CD4-positive, alpha-beta T cell treated with Interleukin-15 for 4 hours (primary cell): ENCODE measurements at regions not wholly inside any gene's neighbourhood (a gene's known extent, or its start where the extent isn't known, plus 50 kb on each side); places are given as distances from the start of the nearest gene placed in this dataset.
"Not testable (repeated sequence)": the region's sequence is repeated elsewhere in the genome, so short reads cannot be mapped to it uniquely, and the experiment has no call there.

ENCODE experiments used
- DNase-seq: peaks from one replicate; pipeline ENCODE4 v3.0.0-alpha.2; 2020; ENCODE audit warnings: low spot score

DNA sequence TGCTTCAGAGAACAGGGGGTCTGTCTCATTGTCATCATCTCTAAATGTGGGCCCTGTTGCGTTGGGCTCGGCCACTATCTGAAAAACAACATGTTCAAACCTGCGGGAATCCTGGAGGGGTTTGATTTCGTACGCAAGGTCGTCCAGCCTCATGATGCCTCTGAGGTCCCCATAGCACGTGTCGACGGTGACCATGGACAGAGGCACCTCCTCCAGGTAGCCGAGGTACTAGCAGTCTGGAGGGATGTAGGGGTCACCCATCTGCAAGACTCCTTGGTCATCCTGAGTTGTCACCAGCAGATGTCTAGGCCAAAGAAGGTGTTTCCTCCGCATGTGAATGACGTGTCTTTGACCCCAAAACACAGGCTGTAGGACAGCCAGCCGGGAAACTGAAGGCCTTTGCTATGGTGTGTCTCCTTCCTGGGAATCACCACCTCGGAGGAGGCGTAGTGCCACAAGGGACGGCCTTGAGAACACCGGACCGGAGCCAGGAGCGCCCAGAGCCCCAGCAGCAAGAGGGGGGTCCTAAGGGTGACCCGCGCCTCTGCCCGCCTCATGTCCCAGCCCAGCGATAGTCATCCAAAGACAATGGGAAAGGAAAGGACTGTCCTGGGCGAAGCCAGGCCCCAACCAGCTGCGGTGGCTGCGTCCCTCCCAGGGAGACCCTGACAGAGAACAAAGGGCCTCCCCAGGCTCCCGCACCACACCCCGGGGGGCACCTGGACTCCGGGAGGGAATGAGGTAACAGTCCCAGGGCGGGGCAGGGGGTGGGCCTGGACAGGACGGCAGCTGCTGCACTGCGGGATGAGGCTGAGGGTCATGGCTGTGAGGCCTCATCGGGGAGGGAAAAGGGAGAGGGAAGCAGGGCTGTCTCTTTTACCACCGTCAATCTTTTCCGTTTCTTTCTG, 445.5 kb downstream of the TMEM121 start:
- DNase-seq = no peak

- peak; percentile 65 for DNase-seq
These were observed 448.5 kb downstream of the TMEM121 start for GRCh38 chr14:105974902-105975301.

GRCh38 chr14:105978618-105979295, 452.4 kb downstream of the TMEM121 start:
- DNase-seq = no peak

DNA sequence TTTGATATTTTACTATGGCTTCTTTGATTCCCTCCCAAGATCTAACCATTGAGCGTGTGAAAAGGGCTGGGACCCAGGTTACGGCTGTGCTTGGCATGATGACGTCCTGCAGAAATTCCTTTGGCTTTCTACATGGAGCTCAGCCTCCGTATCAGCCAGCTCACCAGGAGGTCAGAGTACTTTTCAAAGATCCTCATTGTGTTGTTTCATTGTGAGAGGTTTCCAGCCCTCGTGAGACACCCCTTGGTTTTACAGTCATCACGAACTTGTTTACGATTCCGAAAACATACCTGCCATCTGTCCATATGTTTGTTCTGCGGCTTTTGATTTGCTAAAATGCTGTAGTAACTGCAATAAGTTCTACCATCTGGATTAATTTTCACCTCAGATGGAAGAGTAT, 453.1 kb downstream of the TMEM121 start:
- no peak for DNase-seq

DNA sequence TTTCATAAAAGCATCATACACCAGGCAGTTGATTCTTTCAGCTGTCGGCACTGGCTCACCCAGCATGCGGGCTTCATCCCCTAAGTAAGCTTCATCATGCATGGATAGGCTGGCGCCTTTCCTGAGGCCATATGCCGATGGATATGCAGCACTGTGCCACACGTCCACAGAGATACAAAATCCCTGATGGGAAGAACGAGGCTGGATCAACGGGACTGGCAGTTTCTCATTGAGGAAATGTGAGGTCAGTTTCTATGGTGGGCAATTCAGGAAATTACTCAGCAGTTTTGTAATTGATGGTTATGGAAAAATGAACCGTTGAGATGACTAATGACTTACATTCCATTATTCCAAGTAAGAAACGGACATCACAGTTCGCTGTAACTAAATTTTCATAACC, 453.8 kb downstream of the TMEM121 start:
- no peak for DNase-seq

- DNase-seq = peak; percentile 60
These were observed 455.3 kb downstream of the TMEM121 start for GRCh38 chr14:105981517-105982302.

DNA sequence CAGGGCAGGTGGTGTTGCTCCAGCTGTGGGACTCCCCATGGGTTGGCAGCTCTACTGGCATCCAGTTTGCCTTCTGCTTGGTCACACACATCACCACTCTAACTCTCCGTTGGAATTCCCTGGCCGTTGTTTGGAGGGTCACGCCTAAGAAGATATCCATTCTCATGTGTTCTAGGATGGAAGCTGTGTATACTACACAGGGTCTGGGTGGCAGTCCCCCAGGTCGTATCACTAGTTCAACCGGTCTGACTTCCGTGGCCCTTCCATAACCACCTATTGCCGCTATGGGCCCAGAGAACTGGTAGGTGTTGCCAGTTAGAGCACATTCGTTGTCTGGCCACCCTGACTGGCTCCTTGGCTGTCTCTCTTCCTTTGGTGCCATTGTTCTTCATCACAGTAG, 456.3 kb downstream of the TMEM121 start:
- no peak for DNase-seq

DNA sequence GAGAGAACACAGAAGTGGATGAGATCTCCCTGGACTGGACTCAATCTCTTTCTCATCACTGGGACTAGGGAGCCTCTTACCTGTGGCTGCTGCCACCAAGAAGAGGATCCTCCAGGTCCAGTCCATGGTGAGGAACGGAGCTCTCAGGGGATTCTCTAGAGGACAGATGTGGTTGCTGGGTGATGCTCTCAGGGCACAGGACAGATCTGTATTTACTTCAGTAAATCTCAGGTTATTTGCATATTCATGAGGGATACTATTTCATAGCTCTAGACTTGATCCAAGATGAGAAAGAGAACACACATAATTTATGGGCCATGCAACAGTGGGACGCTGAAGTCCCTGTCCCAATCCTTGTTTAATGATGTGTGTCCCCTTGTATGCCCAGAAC, 460.5 kb downstream of the TMEM121 start:
- DNase-seq = no peak

- DNase-seq = no peak
These were observed 461.2 kb downstream of the TMEM121 start for GRCh38 chr14:105987563-105987962.

DNA sequence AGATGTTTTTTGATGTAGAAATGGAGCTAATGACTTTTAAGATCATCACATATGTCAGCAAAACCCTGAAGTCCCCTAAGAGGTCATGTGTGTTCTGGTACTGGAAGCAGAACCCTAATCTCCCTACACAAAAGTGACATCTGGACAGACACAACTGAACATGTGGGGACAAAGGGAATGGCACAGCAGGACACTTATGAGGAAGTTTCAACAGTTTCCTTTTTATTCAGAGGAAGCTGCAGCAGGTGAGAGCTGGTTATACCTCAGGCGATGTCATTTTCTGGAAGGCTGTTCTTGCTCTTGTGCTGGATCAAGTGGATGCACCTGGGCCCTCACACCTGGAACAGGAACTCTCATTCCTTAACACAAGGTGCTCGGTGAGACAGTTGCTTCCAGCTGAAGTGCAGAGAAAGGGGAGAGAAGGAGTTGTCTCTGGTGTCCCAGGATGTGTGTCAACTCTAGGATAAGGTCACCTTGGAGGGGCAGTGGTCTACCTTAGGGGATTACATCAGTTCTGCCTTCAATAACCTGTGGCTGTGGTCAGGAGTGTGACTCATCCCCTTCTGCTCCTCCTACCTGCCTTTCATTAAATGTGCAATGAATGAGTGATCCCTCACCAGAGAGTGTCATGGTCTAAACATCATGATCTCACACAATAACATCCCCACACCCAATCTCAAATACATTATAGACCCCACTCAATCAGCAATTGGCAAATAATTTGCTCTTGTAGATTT, 463.4 kb downstream of the TMEM121 start:
- DNase-seq = peak; percentile 50

- not testable (repeated sequence) for DNase-seq
These were observed 465.3 kb downstream of the TMEM121 start for GRCh38 chr14:105991677-105992076.

- no peak for DNase-seq
These were observed 467.4 kb downstream of the TMEM121 start for GRCh38 chr14:105993814-105994213.

DNA sequence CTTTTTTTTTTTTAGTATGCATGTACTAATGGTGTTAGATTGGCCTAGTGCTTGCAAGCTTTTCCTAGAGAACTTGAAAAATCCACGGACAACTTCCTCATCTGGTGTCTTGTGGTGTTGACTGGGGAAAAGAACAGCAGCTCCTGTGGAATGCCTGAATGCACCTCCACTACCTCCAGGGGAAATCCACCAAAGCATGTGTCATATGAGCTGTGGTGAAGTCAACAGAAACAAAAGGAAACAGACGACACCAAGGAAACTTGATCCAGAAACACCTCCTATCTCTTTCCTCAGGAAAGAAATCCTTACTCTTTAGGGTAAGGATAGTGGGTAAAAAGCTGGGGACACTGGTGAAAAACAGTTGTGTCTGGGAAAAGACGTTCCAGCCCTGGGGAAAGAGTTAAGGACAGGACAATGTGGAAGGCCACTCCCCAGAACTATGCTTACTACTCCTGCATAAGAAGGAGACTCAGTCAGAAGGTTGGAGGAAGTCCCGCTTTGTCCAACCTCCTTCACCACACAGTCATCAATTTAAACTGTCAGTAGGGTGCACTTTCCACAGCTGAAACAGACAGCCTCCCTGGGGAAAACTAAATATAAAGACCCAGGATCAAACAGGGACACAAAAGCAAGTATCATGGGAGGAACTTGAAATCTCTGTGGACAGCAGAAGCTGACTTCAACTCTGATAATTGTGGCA, 468.8 kb downstream of the TMEM121 start:
- DNase-seq = not testable (repeated sequence)

DNA sequence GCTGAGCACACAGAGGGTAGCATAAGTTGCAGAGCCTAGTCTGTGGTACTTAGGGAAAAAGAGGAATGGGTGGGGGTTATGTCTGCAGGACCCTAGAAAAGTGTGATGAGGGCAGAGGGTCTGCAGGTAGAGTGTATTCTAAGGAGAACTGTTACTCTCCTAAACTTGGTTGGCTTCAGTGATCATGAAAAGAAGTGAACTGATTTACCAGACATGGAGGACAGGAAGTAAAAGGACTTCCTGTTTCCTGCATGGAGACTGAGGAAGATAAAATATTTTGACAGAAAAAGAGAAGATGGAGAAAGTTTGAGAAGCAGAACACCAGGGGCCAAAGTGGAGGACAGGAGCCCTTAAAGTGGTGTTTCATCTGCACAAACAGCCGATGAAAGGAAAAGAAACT, 472.2 kb downstream of the TMEM121 start:
- not testable (repeated sequence) for DNase-seq

GRCh38 chr14:105999361-106000028, 473.1 kb downstream of the TMEM121 start:
- peak; percentile 81 for DNase-seq

DNA sequence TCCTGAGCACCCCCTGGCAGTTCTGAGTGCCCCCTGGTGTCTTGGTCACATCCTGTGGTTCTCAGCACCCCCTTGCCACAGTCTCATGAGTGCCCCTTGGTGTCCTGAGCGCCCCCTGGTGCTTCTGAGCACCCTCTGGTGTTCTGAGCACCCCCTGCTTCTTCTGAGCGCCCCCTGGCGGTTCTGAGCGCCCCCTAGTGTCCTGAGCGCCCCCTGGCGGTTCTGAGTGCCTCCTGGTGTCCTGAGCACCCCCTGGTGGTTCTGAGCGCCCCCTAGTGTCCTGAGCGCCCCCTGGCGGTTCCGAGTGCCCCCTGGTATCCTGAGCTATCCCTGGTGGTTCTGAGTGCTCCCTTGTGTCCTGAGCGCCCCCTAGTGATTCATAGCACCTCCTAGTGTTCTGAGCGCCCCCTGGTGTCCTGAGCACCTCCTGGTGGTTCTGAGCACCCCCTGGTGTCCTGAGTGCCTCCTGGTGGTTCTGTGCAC, 473.7 kb downstream of the TMEM121 start:
- DNase-seq = not testable (repeated sequence)

GRCh38 chr14:106001277-106001676, 474.9 kb downstream of the TMEM121 start:
- peak; percentile 21 for DNase-seq

DNA sequence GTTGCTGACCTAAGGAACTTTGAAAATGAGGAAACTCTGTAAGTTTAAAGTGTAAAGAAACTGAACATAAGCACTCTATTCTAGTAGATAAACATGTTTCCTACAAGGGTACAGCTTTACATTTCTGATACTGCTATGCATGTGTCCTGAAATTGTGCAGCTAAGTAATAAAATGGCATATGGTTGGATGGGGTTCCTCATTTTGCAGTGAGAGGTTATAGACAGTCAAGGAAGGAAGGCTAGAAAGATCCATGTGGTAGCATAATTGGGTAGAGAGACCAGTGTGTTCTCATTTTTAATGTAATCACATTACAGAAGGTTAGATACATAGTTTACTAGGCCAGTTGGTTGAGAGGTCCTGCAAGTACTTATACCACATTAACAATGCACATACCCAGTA, 477.0 kb downstream of the TMEM121 start:
- no peak for DNase-seq

DNA sequence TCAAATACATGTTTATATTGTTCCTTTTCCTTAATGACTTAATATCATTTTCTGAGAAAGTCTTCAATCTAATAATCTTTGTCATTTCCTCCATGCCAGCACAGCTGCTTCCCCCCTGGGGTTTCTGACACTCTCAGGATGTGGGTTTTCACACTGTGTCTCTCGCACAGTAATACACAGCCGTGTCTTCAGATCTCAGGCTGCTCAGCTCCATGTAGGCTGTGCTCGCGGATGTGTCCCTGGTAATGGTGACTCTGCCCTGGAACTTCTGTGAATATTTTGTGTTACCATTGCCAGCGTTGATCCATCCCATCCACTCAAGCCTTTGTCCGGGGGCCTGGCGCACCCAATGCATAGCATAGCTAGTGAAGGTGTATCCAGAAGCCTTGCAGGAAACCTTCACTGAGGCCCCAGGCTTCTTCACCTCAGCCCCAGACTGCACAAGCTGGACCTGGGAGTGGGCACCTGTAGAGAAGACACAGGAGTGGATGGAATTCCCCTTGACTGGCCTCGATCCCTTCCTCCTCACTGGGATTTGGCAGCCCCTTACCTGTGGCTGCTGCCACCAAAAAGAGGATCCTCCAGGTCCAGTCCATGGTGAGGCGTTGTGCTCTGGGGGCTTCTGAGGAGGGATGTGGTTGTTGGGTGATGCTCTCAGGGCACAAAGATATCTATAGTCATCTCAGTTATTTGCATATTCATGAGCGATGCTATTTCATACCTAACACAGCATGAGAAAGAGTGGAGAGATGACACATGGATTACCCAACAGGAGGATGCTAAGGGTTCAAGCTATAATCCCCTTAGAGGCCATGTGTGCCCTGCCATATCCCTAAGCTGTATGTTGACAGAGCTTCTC, 478.8 kb downstream of the TMEM121 start:
- DNase-seq = peak; percentile 82
